ENCODE measurements at regions not wholly inside any gene's neighbourhood (a gene's known extent, or its start where the extent isn't known, plus 50 kb on each side); places are given as distances from the start of the nearest gene placed in this dataset.

DNA sequence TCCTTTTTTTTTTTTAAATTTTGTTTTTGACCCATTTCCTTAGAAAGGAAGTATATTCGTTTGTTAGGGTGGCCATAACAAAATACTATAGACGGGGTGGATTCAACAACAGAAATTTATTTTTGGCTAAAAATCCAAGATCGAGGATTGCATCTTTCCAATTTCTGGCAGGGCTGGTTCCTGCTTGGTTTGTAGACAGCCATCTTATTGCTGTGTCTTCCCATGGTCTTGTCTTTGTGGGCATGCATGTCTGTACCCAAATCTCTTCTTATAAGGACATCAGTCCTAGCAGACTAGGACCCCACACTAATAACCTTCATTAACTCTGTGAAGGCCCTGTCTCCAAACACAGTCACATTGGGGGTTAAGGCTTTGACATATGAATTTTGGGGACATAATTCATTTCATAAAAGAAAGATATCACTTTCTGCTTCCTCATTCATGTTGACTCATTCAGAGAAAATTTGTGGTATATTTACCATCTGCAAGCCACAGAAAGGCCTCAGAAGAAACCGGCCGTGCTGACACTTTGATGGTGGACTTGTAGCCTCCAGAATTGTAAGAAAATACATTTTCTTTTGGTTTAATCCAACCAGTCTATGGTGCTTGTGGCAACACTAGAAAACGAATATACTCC, 262.1 kb downstream of the LPIN1 start:
- TF ChIP-seq, protein P1, sequence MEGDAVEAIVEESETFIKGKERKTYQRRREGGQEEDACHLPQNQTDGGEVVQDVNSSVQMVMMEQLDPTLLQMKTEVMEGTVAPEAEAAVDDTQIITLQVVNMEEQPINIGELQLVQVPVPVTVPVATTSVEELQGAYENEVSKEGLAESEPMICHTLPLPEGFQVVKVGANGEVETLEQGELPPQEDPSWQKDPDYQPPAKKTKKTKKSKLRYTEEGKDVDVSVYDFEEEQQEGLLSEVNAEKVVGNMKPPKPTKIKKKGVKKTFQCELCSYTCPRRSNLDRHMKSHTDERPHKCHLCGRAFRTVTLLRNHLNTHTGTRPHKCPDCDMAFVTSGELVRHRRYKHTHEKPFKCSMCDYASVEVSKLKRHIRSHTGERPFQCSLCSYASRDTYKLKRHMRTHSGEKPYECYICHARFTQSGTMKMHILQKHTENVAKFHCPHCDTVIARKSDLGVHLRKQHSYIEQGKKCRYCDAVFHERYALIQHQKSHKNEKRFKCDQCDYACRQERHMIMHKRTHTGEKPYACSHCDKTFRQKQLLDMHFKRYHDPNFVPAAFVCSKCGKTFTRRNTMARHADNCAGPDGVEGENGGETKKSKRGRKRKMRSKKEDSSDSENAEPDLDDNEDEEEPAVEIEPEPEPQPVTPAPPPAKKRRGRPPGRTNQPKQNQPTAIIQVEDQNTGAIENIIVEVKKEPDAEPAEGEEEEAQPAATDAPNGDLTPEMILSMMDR (IDR thresholded peaks at IDR 0.05; ENCODE audit: control extremely low read depth, extremely low read depth): no peak
- Histone ChIP-seq H3K4me3 (no peak overlapping the region), H3K9ac (ENCODE audit: insufficient read depth in 1 of 2, low read length in 2 of 2) (no peak overlapping the region), H3K36me3 (ENCODE audit: control insufficient read depth in 4 of 4, insufficient read depth in 4 of 4, low read length in 4 of 4) (no peaks in the 10 kb centered on the region), H3K27me3 (ENCODE audit: control insufficient read depth in 3 of 3, insufficient read depth in 3 of 3, low read length in 2 of 3) (no peaks in the 10 kb centered on the region), H3K27ac (ENCODE audit: low read depth in 1 of 2, low read length in 1 of 2) (no peak overlapping the region), H3K9me3 (ENCODE audit: control insufficient read depth in 4 of 4, insufficient read depth in 3 of 4, low read length in 3 of 4) (no peaks in the 10 kb centered on the region), H3K4me1 (ENCODE audit: control insufficient read depth in 5 of 5, insufficient read depth in 5 of 5, low read length in 5 of 5) (peaks cover 0 to 10% (median 6%) of the 10 kb centered on the region in 5 donors)
- WGBS, 2 donors: 65 to 69% methylated on average over 6 of the region's 6 CpGs
- no peak for ATAC-seq (ENCODE audit: insufficient read depth, low FRiP score)
- no peak for DNase-seq

DNA sequence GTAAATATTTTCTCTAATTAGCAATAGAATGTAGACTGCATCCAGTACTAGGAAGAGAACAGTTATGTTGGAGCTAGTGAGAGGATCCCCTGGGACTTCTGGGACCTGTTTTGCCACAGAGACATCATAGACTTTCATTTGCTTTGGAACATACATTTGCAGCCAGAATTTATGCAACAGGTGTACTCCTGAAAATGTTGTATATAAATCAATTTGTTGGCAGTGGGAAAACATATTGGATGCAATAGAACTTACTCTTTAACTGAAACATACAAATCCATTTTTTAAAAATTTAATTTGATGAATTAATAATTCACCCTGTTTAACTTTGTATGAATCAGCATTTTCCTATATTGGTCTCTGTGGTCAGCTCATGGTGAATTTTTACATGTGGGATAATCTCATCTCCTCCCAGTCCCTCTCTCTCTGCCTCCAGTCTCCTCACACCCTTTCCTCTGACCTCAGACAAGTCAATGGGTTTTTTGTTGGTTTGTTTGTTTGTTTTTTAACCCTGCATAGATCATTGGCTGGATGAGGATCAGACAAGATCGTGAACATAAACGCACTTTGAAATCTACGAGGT, 263.0 kb downstream of the LPIN1 start:
- Histone ChIP-seq H3K9me3 (ENCODE audit: control insufficient read depth in 4 of 4, insufficient read depth in 3 of 4, low read length in 3 of 4) (no peaks in the 10 kb centered on the region), H3K36me3 (ENCODE audit: control insufficient read depth in 4 of 4, insufficient read depth in 4 of 4, low read length in 4 of 4) (no peaks in the 10 kb centered on the region), H3K9ac (ENCODE audit: insufficient read depth in 1 of 2, low read length in 2 of 2) (no peak overlapping the region), H3K4me3 (no peak overlapping the region), H3K27ac (ENCODE audit: low read depth in 1 of 2, low read length in 1 of 2) (no peak overlapping the region), H3K4me1 (ENCODE audit: control insufficient read depth in 5 of 5, insufficient read depth in 5 of 5, low read length in 5 of 5) (peaks cover 0 to 10% (median 6%) of the 10 kb centered on the region in 5 donors), H3K27me3 (ENCODE audit: control insufficient read depth in 3 of 3, insufficient read depth in 3 of 3, low read length in 2 of 3) (no peaks in the 10 kb centered on the region)
- ATAC-seq (ENCODE audit: insufficient read depth, low FRiP score) (no peak), DNase-seq (no peak)
- TF ChIP-seq, protein P1 (IDR thresholded peaks at IDR 0.05; ENCODE audit: control extremely low read depth, extremely low read depth): no peak
- WGBS, 2 donors: 74 to 85% methylated on average over 3 of the region's 3 CpGs

DNA sequence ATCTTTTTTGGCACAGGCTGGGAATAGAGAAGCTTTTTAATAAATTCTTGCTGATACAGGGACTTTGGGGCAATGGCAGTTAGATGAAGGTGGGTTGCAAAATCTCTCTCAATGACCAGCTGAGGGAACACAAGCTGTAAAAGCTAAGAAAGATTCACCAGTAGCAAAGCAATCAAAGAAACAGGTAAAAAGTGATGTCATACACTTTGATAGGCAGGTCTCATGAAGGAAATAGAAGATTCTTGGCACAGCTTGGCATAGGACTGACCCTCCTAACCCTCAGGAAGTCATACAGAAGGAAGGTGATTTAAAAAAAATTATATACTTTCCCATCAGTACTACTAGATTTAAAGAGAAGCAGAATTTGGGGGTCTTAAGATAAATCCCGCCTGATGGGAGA, 263.6 kb downstream of the LPIN1 start:
- ATAC-seq (ENCODE audit: insufficient read depth, low FRiP score) (no peak), DNase-seq (no peak)
- Histone ChIP-seq H3K36me3 (ENCODE audit: control insufficient read depth in 4 of 4, insufficient read depth in 4 of 4, low read length in 4 of 4) (no peaks in the 10 kb centered on the region), H3K9ac (ENCODE audit: insufficient read depth in 1 of 2, low read length in 2 of 2) (no peak overlapping the region), H3K27me3 (ENCODE audit: control insufficient read depth in 3 of 3, insufficient read depth in 3 of 3, low read length in 2 of 3) (no peaks in the 10 kb centered on the region), H3K4me1 (ENCODE audit: control insufficient read depth in 5 of 5, insufficient read depth in 5 of 5, low read length in 5 of 5) (peaks cover 0 to 10% (median 6%) of the 10 kb centered on the region in 5 donors), H3K9me3 (ENCODE audit: control insufficient read depth in 4 of 4, insufficient read depth in 3 of 4, low read length in 3 of 4) (no peaks in the 10 kb centered on the region), H3K27ac (ENCODE audit: low read depth in 1 of 2, low read length in 1 of 2) (no peak overlapping the region), H3K4me3 (no peak overlapping the region)
- TF ChIP-seq, protein P1 (IDR thresholded peaks at IDR 0.05; ENCODE audit: control extremely low read depth, extremely low read depth): no peak
- 96 to 98% methylated on average over 1 of the region's 1 CpG for WGBS, 2 donors

All from lung (tissue), 11 donors.